ENCODE measurements at regions not wholly inside any gene's neighbourhood (a gene's known extent, or its start where the extent isn't known, plus 50 kb on each side); places are given as distances from the start of the nearest gene placed in this dataset.

- TF ChIP-seq RFXAP (CRISPR knock-in tag; IDR thresholded peaks at IDR 0.05; ENCODE audit: borderline replicate concordance), result peak; percentile 38; the same call in 1 of the 2 replicates
- no peak for TF ChIP-seq RELA (CRISPR knock-in tag; IDR thresholded peaks at IDR 0.05)
- TF ChIP-seq GMEB1 (CRISPR knock-in tag; IDR thresholded peaks at IDR 0.05; ENCODE audit: borderline replicate concordance), result peak; percentile 36; the same call in 1 of the 2 replicates
- TF ChIP-seq TGIF2 (CRISPR knock-in tag; IDR thresholded peaks at IDR 0.05), result 0 out of 2 replicates have a peak, but pooled peaks have one; percentile 30
- TF ChIP-seq ZNF687 (CRISPR knock-in tag; IDR thresholded peaks at IDR 0.05), result peak; percentile 98
- no peak for TF ChIP-seq GATAD1 (CRISPR knock-in tag; IDR thresholded peaks at IDR 0.05)
- TF ChIP-seq ZNF256 (CRISPR knock-in tag; conservative IDR thresholded peaks at IDR 0.05), result no peak
- no peak for TF ChIP-seq HNRNPLL (IDR thresholded peaks at IDR 0.05; ENCODE audit: low read depth, low read length, poor library complexity, severe bottlenecking)
- TF ChIP-seq HNRNPK (IDR thresholded peaks at IDR 0.05; ENCODE audit: low read depth, low read length, poor library complexity, severe bottlenecking), result no peak
- peak; percentile 68 for TF ChIP-seq POGK (CRISPR knock-in tag; conservative IDR thresholded peaks at IDR 0.05)
- peak; percentile 79 for TF ChIP-seq MED1 (CRISPR knock-in tag; IDR thresholded peaks at IDR 0.05)
- peak; percentile 23 for TF ChIP-seq RFXANK (CRISPR knock-in tag; IDR thresholded peaks at IDR 0.05)
- no peak for TF ChIP-seq ZNF616 (CRISPR knock-in tag; IDR thresholded peaks at IDR 0.05; ENCODE audit: low read depth)
- no peak for TF ChIP-seq ZNF713 (CRISPR knock-in tag; IDR thresholded peaks at IDR 0.05)
- peak; percentile 36 for TF ChIP-seq ZMYM4 (CRISPR knock-in tag; IDR thresholded peaks at IDR 0.05)
- peak; percentile 86; the same call in 1 of the 2 replicates for TF ChIP-seq SNAPC4 (CRISPR knock-in tag; IDR thresholded peaks at IDR 0.05)
These were observed 102.8 kb downstream of the RHOU start (continued) for GRCh38 chr1:228837817-228838716.

Data from HepG2 (cell line).